GM12874 (cell line): ENCODE measurements at regions not wholly inside any gene's neighbourhood (a gene's known extent, or its start where the extent isn't known, plus 50 kb on each side); places are given as distances from the start of the nearest gene placed in this dataset.

Experiments used
- TF ChIP-seq, protein P1 (sequence below): IDR thresholded peaks from 2 replicates; pipeline ENCODE4 v1.5.1; 2011; ENCODE audit warnings: low read depth, mild to moderate bottlenecking, control low read depth, low read length, moderate library complexity; ENCODE audit not compliant: insufficient read depth

DNA sequence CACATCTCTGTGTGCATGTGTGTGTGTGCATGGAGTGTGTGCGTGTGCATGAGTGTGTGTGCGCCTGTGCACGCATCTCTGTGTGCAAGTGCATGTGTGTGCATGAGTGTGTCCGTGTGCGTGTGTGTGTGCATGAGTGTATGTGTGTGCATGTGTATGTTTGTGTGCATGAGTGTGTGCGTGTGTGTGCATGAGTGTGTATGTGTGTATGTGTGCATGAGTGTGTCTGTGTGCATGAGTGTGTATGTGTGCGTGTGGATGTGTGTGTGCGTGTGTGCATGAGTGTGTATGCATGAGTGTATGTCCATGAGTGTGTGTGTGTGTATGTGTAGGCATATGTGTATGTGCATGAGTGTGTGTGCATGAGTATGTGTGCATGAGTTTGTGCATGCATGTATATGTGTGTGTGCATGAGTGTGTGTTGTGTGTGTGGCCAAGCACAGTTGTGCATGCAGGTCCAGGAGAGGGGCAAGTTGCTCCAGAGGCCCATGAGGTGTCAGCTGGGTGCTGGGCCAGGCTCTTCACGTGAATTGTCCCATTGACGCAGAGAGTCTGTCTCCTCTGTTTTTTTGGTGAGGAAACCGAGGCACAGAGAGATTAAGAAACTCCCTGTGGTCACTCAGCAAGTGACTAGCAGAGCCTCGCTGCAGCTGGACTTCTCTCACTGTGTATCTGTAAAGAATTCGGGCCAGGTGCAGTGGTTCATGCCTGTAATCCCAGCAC is 75.5 kb downstream of the ASB1 start:
- TF ChIP-seq, protein P1, sequence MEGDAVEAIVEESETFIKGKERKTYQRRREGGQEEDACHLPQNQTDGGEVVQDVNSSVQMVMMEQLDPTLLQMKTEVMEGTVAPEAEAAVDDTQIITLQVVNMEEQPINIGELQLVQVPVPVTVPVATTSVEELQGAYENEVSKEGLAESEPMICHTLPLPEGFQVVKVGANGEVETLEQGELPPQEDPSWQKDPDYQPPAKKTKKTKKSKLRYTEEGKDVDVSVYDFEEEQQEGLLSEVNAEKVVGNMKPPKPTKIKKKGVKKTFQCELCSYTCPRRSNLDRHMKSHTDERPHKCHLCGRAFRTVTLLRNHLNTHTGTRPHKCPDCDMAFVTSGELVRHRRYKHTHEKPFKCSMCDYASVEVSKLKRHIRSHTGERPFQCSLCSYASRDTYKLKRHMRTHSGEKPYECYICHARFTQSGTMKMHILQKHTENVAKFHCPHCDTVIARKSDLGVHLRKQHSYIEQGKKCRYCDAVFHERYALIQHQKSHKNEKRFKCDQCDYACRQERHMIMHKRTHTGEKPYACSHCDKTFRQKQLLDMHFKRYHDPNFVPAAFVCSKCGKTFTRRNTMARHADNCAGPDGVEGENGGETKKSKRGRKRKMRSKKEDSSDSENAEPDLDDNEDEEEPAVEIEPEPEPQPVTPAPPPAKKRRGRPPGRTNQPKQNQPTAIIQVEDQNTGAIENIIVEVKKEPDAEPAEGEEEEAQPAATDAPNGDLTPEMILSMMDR, result no peak

DNA sequence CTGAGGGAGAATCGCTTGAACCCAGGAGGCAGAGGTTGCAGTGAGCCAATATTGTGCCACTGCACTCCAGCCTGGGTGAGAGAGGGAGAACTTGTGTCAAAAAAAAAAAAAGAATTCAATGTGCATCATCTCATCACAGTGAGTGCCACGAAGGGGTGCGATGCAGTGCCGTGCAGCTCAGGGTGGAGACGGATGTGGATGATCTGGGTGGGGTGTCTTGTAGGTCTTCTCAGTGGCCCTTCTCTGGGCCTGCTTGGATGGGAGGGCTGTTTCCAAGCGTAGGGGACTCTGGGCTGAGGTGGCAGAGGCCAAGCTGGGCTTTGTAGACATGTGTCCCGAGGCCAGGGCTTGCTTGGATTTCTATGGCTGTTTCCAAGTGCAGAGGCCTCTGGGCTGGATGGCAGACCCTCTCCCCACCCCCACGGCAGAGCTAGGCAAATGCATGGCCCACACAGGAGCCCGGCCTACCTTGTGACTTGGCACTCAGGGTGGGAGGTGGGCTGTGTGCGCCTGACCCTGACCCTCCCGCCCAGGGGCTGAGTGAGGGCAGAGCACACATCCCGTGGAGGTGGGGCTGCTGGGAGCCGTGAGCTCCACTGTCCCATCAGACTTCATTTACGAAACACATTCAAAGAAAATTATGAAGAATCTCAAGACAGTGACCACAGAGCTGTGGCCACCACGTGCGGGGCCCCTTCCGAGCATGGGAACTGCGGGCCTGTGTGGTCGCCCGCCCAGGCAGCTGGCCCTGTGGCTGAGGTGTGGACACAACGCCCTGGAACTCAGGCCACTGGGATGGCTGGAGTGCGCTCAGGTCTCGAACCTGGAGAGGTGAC is 76.4 kb downstream of the ASB1 start:
- TF ChIP-seq, protein P1, result no peak

DNA sequence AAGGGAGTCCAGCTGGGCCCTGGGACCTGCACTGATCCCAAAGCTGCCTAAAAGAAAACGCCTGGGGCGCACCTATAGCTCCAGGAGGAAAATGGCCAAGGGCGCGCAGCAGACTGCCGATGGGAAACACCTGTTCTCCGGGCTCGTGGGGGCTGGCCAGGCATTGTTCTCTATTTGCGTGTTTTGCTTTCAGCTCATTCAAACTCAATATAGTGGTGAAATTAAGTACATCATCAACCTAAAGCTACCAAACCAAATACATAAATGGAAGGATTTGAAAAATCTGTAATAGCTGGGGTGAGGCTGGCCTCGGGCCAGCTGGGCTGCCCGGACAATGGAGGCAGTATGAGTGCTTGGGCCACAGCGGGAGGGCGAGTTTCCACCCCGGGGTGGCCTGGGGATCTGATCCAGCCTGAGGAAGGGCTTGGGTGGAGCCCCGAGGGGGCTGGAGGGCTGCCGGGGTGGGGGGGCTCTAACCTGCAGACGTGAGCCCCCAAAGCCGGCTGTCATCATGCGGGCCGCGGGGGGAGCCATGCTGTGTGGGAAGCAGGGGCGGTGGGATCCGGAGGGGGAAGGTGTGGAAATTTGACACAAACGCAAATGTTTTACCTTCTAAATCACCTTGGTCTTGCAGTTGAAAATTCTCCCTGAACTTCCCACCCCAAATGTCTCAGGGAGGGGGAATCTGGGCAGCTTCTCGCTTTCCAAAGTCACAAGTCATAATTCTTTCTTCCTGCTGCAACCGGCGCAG is 77.6 kb downstream of the ASB1 start:
- TF ChIP-seq, protein P1, result no peak

DNA sequence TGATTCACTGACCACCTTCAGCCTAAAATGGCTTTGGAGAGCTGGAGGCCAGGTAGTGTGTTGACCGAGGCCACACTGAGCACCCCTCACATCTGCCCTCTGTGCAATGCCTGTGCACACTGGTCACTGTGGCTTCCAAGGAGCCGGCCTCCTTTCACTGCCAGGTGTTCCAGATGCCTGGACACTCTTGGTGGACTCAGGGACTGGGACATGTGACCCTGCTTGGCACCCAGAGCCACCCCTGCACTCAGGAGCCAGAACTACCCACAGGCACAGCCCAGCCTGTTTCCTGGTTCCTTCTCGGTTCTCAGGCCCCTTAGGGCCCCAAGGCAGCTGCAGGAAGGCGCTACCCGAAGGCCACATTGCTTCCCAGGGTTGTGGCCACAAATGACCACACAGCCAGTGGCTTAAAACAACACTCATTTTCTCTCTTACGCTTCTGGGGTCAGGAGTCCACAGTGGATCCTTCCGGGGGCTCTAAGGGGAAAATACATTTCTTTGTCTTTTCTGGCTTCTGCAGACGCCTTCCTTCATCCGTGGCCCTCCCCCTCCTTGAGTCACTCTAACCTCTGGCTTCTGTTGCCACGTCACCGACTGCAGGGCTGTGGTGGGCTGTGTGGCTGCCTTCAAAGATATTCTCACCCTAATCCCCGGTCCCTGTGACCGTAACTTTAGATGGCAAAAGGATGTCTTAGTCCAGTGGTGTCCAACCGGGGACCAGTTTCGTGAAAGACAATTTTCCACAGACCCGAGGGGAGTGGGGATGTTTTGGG is 78.6 kb downstream of the ASB1 start:
- TF ChIP-seq, protein P1, result no peak

DNA sequence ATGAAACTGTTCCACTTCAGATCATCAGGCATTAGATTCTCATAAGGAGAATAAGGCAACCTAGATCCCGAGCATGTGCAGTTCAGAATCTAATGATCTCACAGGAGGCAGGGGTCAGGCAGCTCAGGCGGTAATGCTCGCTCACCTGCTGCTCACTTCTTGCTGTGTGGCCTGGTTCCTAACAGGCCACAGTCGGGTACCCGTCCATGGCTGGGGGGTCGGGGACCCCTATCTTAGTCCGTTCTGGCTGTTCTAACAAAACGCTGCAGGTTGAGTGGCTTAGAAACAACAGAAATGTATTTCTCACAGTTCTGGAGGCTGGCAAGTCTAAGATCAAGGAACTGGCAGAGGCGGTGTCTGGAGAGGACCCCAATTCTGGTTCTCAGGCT is 79.2 kb downstream of the ASB1 start:
- TF ChIP-seq, protein P1, result no peak

DNA sequence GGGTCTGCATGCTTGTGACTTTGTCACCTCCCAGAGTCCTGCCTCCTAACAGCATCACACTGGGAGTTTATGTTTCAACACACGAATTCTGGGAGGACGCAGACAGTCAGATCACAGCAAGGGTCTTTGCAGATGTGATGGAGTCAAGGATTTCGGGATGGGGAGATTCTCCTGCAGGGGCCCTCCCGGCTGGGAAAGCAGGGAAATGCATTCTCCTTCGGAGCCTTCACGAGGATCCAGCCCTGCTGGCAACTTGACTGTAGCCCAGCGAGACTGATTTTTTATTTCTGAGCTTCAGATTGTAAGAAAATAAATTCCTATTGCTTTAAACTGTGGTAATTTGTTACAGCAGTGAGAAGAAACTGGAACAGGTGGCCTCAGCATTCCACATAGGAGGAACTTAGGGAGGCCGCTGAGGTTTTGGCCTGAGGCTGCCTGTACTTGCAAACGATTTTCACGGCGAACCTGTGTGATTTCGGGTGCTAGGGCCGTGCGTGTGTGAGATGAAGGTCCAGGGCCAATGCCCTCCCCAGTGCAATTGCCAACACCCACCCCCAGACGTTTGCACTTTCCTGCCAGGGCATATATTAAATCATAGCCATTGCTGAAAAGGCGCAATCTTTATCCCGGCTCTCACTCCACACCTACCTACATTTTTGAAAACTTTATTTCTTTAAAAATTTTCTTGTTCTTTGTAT is 79.8 kb downstream of the ASB1 start:
- TF ChIP-seq, protein P1, result no peak
